ENCODE measurements at regions not wholly inside any gene's neighbourhood (a gene's known extent, or its start where the extent isn't known, plus 50 kb on each side); places are given as distances from the start of the nearest gene placed in this dataset.
"Not testable (repeated sequence)": the region's sequence is repeated elsewhere in the genome, so short reads cannot be mapped to it uniquely, and the experiment has no call there.

GRCh38 chr3:127492426-127492825 lies 98.1 kb downstream of the TPRA1 start:
- Histone ChIP-seq H3K27me3 (ENCODE audit: insufficient read depth, low read length) (peaks cover 3% of the 10 kb centered on the region), H3K4me3 (ENCODE audit: insufficient read depth, low read depth, low read length) (no peak overlapping the region), H3K79me2 (ENCODE audit: insufficient read depth, low read length) (no peaks in the 10 kb centered on the region), H3K27ac (ENCODE audit: low read depth, low read length) (no peak overlapping the region), H4K20me1 (ENCODE audit: insufficient read depth, low read length) (no peaks in the 10 kb centered on the region), H3K4me2 (ENCODE audit: low read length) (no peak overlapping the region), H3K36me3 (ENCODE audit: insufficient read depth, low read length) (no peaks in the 10 kb centered on the region), H3K9ac (ENCODE audit: low read length) (no peak overlapping the region), H2AFZ (ENCODE audit: low read depth, low read length) (no peak overlapping the region), H3K4me1 (ENCODE audit: insufficient read depth, low read length) (no peaks in the 10 kb centered on the region), H3K9me3 (ENCODE audit: insufficient read depth, low read depth, low read length) (no peaks in the 10 kb centered on the region)
- FAIRE-seq (no peak), DNase-seq (ENCODE audit: low read depth) (no peak)
- H3K27me3 Mint-ChIP-seq (ENCODE audit: low read depth, unreplicated experiment) = peaks cover 55% of the 10 kb centered on the region
- no peak overlapping the region for H3K4me3 Mint-ChIP-seq (ENCODE audit: unreplicated experiment)
- H3K9me3 Mint-ChIP-seq (ENCODE audit: unreplicated experiment) = peaks cover 22% of the 10 kb centered on the region
- TF ChIP-seq CTCF (IDR thresholded peaks at IDR 0.05; ENCODE audit: insufficient read depth, low read depth, low read length) (no peak), EZH2 (IDR thresholded peaks at IDR 0.05; ENCODE audit: insufficient read depth, low read length) (no peak)
- no peaks in the 10 kb centered on the region for H3K4me1 Mint-ChIP-seq (ENCODE audit: low read depth, unreplicated experiment)
- no peaks in the 10 kb centered on the region for H3K36me3 Mint-ChIP-seq (ENCODE audit: low read depth, unreplicated experiment)
- H3K27ac Mint-ChIP-seq (ENCODE audit: unreplicated experiment) = no peak overlapping the region

GRCh38 chr3:127491909-127492308 lies 98.6 kb downstream of the TPRA1 start:
- Histone ChIP-seq H3K79me2 (ENCODE audit: insufficient read depth, low read length) (no peaks in the 10 kb centered on the region), H3K9ac (ENCODE audit: low read length) (no peak overlapping the region), H3K4me3 (ENCODE audit: insufficient read depth, low read depth, low read length) (no peak overlapping the region), H3K27me3 (ENCODE audit: insufficient read depth, low read length) (peaks cover 3% of the 10 kb centered on the region), H3K4me2 (ENCODE audit: low read length) (no peak overlapping the region), H3K27ac (ENCODE audit: low read depth, low read length) (no peak overlapping the region), H4K20me1 (ENCODE audit: insufficient read depth, low read length) (no peaks in the 10 kb centered on the region), H3K9me3 (ENCODE audit: insufficient read depth, low read depth, low read length) (no peaks in the 10 kb centered on the region), H3K36me3 (ENCODE audit: insufficient read depth, low read length) (no peaks in the 10 kb centered on the region), H3K4me1 (ENCODE audit: insufficient read depth, low read length) (no peaks in the 10 kb centered on the region), H2AFZ (ENCODE audit: low read depth, low read length) (no peak overlapping the region)
- FAIRE-seq = no peak
- Mint-ChIP-seq H3K36me3 (ENCODE audit: low read depth, unreplicated experiment) (no peaks in the 10 kb centered on the region), H3K27ac (ENCODE audit: unreplicated experiment) (no peak overlapping the region), H3K4me3 (ENCODE audit: unreplicated experiment) (no peak overlapping the region), H3K9me3 (ENCODE audit: unreplicated experiment) (peaks cover 18% of the 10 kb centered on the region), H3K4me1 (ENCODE audit: low read depth, unreplicated experiment) (no peaks in the 10 kb centered on the region), H3K27me3 (ENCODE audit: low read depth, unreplicated experiment) (peaks cover 56% of the 10 kb centered on the region)
- DNase-seq (ENCODE audit: low read depth) = no peak
- TF ChIP-seq EZH2 (IDR thresholded peaks at IDR 0.05; ENCODE audit: insufficient read depth, low read length) = no peak
- no peak for TF ChIP-seq CTCF (IDR thresholded peaks at IDR 0.05; ENCODE audit: insufficient read depth, low read depth, low read length)

GRCh38 chr3:127491323-127491722 lies 99.2 kb downstream of the TPRA1 start:
- Mint-ChIP-seq H3K27me3 (ENCODE audit: low read depth, unreplicated experiment) (peaks cover 55% of the 10 kb centered on the region), H3K4me3 (ENCODE audit: unreplicated experiment) (no peak overlapping the region), H3K4me1 (ENCODE audit: low read depth, unreplicated experiment) (no peaks in the 10 kb centered on the region), H3K36me3 (ENCODE audit: low read depth, unreplicated experiment) (no peaks in the 10 kb centered on the region), H3K9me3 (ENCODE audit: unreplicated experiment) (peaks cover 18% of the 10 kb centered on the region), H3K27ac (ENCODE audit: unreplicated experiment) (no peak overlapping the region)
- TF ChIP-seq CTCF (IDR thresholded peaks at IDR 0.05; ENCODE audit: insufficient read depth, low read depth, low read length) = no peak
- TF ChIP-seq EZH2 (IDR thresholded peaks at IDR 0.05; ENCODE audit: insufficient read depth, low read length) = no peak
- no peaks in the 10 kb centered on the region for H3K79me2 ChIP-seq (ENCODE audit: insufficient read depth, low read length)
- H4K20me1 ChIP-seq (ENCODE audit: insufficient read depth, low read length) = no peaks in the 10 kb centered on the region
- no peak overlapping the region for H3K4me3 ChIP-seq (ENCODE audit: insufficient read depth, low read depth, low read length)
- H3K4me1 ChIP-seq (ENCODE audit: insufficient read depth, low read length) = no peaks in the 10 kb centered on the region
- no peak overlapping the region for H2AFZ ChIP-seq (ENCODE audit: low read depth, low read length)
- H3K4me2 ChIP-seq (ENCODE audit: low read length) = no peak overlapping the region
- FAIRE-seq (no peak), DNase-seq (ENCODE audit: low read depth) (no peak)
- H3K27me3 ChIP-seq (ENCODE audit: insufficient read depth, low read length) = peaks cover 3% of the 10 kb centered on the region
- H3K27ac ChIP-seq (ENCODE audit: low read depth, low read length) = no peak overlapping the region
- H3K9ac ChIP-seq (ENCODE audit: low read length) = no peak overlapping the region
- no peaks in the 10 kb centered on the region for H3K36me3 ChIP-seq (ENCODE audit: insufficient read depth, low read length)
- no peaks in the 10 kb centered on the region for H3K9me3 ChIP-seq (ENCODE audit: insufficient read depth, low read depth, low read length)

GRCh38 chr3:127491024-127491305 lies 99.6 kb downstream of the TPRA1 start:
- FAIRE-seq = not testable (repeated sequence)

More at GRCh38 chr3:127491024-127491305, 99.6 kb downstream of the TPRA1 start:
- H4K20me1 ChIP-seq (ENCODE audit: insufficient read depth, low read length); H2AFZ ChIP-seq (ENCODE audit: low read depth, low read length); H3K27ac ChIP-seq (ENCODE audit: low read depth, low read length); H3K9me3 ChIP-seq (ENCODE audit: insufficient read depth, low read depth, low read length); H3K4me2 ChIP-seq (ENCODE audit: low read length); H3K4me3 Mint-ChIP-seq (ENCODE audit: unreplicated experiment); H3K36me3 ChIP-seq (ENCODE audit: insufficient read depth, low read length); DNase-seq (ENCODE audit: low read depth); H3K36me3 Mint-ChIP-seq (ENCODE audit: low read depth, unreplicated experiment); H3K79me2 ChIP-seq (ENCODE audit: insufficient read depth, low read length); H3K4me1 ChIP-seq (ENCODE audit: insufficient read depth, low read length); H3K27ac Mint-ChIP-seq (ENCODE audit: unreplicated experiment); H3K4me3 ChIP-seq (ENCODE audit: insufficient read depth, low read depth, low read length); H3K4me1 Mint-ChIP-seq (ENCODE audit: low read depth, unreplicated experiment); H3K9ac ChIP-seq (ENCODE audit: low read length); H3K27me3 ChIP-seq (ENCODE audit: insufficient read depth, low read length): not testable (repeated sequence)
- H3K9me3 Mint-ChIP-seq (ENCODE audit: unreplicated experiment) = peaks cover 18% of the 10 kb centered on the region
- peaks cover 55% of the 10 kb centered on the region for H3K27me3 Mint-ChIP-seq (ENCODE audit: low read depth, unreplicated experiment)
